ENCODE measurements at regions not wholly inside any gene's neighbourhood (a gene's known extent, or its start where the extent isn't known, plus 50 kb on each side); places are given as distances from the start of the nearest gene placed in this dataset.

- Mint-ChIP-seq H3K27ac (ENCODE audit: unreplicated experiment) (peak overlapping the region; percentile 99), H3K4me1 (ENCODE audit: low read depth) (peaks cover 42% of the 10 kb centered on the region), H3K36me3 (ENCODE audit: low read depth) (peaks cover 4% of the 10 kb centered on the region), H3K9me3 (ENCODE audit: low read depth) (peaks cover 23% of the 10 kb centered on the region), H3K27me3 (ENCODE audit: low read depth) (no peaks in the 10 kb centered on the region), H3K4me3 (ENCODE audit: unreplicated experiment) (peak overlapping the region; percentile 44)
- DNase-seq (ENCODE audit: low spot score), result no peak
- no peak for TF ChIP-seq CTCF (IDR thresholded peaks at IDR 0.05)
These were observed 616.4 kb upstream of the GHITM start for GRCh38 chr10:83522881-83523386.

- H3K9me3 Mint-ChIP-seq (ENCODE audit: low read depth), result peaks cover 37% of the 10 kb centered on the region
- peaks cover 23% of the 10 kb centered on the region for H3K4me1 Mint-ChIP-seq (ENCODE audit: low read depth)
- no peak for TF ChIP-seq CTCF (IDR thresholded peaks at IDR 0.05)
- no peak overlapping the region for H3K4me3 Mint-ChIP-seq (ENCODE audit: unreplicated experiment)
- no peak for DNase-seq (ENCODE audit: low spot score)
- peaks cover 11% of the 10 kb centered on the region for H3K36me3 Mint-ChIP-seq (ENCODE audit: low read depth)
- no peaks in the 10 kb centered on the region for H3K27me3 Mint-ChIP-seq (ENCODE audit: low read depth)
- no peak overlapping the region for H3K27ac Mint-ChIP-seq (ENCODE audit: unreplicated experiment)
These were observed 611.4 kb upstream of the GHITM start for GRCh38 chr10:83527934-83528333.

GRCh38 chr10:83533290-83533689, 606.0 kb upstream of the GHITM start:
- Mint-ChIP-seq H3K36me3 (ENCODE audit: low read depth) (peaks cover 5% of the 10 kb centered on the region), H3K27ac (ENCODE audit: unreplicated experiment) (no peak overlapping the region), H3K27me3 (ENCODE audit: low read depth) (no peaks in the 10 kb centered on the region), H3K4me3 (ENCODE audit: unreplicated experiment) (no peak overlapping the region), H3K4me1 (ENCODE audit: low read depth) (no peaks in the 10 kb centered on the region), H3K9me3 (ENCODE audit: low read depth) (peaks cover 17% of the 10 kb centered on the region)
- no peak for TF ChIP-seq CTCF (IDR thresholded peaks at IDR 0.05)
- DNase-seq (ENCODE audit: low spot score), result no peak

- no peak for DNase-seq (ENCODE audit: low spot score)
- no peak overlapping the region for H3K4me3 Mint-ChIP-seq (ENCODE audit: unreplicated experiment)
- no peak for TF ChIP-seq CTCF (IDR thresholded peaks at IDR 0.05)
- H3K36me3 Mint-ChIP-seq (ENCODE audit: low read depth), result no peaks in the 10 kb centered on the region
- peaks cover 2% of the 10 kb centered on the region for H3K9me3 Mint-ChIP-seq (ENCODE audit: low read depth)
- no peak overlapping the region for H3K27ac Mint-ChIP-seq (ENCODE audit: unreplicated experiment)
- no peaks in the 10 kb centered on the region for H3K27me3 Mint-ChIP-seq (ENCODE audit: low read depth)
- H3K4me1 Mint-ChIP-seq (ENCODE audit: low read depth), result peaks cover 24% of the 10 kb centered on the region
These were observed 602.9 kb upstream of the GHITM start for GRCh38 chr10:83536426-83536825.

GRCh38 chr10:83538047-83538446, 601.3 kb upstream of the GHITM start:
- Mint-ChIP-seq H3K36me3 (ENCODE audit: low read depth) (no peaks in the 10 kb centered on the region), H3K27ac (ENCODE audit: unreplicated experiment) (no peak overlapping the region), H3K4me3 (ENCODE audit: unreplicated experiment) (no peak overlapping the region), H3K9me3 (ENCODE audit: low read depth) (peaks cover 2% of the 10 kb centered on the region), H3K4me1 (ENCODE audit: low read depth) (peaks cover 34% of the 10 kb centered on the region), H3K27me3 (ENCODE audit: low read depth) (no peaks in the 10 kb centered on the region)
- TF ChIP-seq CTCF (IDR thresholded peaks at IDR 0.05), result no peak
- no peak for DNase-seq (ENCODE audit: low spot score)
